GM18861 (cell line): ENCODE measurements at regions not wholly inside any gene's neighbourhood (a gene's known extent, or its start where the extent isn't known, plus 50 kb on each side); places are given as distances from the start of the nearest gene placed in this dataset.
"Not testable (repeated sequence)": the region's sequence is repeated elsewhere in the genome, so short reads cannot be mapped to it uniquely, and the experiment has no call there.

Experiments
- ATAC-seq: cut with Tn5 transposase; IDR thresholded peaks from one replicate; pipeline ENCODE4 v1.9.1; 2021; ENCODE audit not compliant: unreplicated experiment

DNA sequence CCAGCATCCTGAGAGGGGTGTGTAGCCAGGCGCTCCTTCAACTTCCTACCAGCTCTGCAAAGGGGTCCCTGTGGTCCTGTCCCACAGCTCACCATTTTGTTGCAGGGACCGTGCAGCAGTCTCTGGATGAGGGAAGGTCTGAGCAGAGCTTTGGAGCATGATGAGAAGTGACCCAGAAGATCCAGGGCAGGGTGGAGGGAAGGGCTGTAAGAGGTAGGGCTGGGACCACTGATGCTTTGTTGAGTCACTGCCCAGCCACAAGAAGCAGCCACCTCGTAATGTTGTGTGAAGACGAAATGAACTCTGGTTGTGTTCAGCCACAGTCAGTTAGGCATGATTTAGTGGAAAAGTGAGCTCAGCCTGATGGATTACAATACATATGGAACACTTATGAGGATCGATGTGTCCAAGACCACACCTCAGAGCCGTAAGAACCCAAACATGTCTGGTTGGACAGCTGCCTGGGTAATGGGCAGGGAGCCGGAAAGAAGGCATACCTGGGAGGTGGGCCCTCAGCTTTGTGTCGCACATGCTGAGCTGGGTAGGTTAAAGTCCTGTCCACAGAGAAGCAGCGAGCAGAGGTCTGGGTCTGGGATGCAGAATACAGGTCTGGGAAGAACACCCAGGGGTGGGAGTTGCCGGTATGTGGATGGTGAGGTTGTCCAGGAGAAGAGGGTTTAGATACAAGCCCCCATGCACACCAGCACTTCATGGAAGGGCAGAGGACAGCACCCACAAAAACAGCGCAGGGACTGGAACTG lies 250.1 kb downstream of the GADD45G start:
- ATAC-seq: no peak

DNA sequence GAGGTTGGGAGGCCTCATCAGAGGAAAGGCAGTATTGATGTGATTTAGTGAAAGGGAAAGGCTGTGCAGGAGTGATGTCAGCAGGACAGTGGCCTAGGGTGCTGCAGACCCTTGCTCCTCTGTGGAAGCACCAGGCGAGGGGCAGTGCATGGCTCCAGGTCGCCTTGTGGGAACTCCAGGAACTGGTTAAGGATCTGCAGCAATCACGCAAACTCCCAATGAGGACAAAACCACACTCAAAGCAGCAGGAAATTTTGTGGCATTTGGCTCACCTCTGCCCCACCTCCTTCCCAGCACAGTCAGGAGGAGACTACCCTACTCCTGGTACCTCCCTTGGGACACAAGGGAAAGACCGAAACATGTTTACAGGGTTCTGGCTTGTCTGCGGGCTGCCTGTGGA lies 251.5 kb downstream of the GADD45G start:
- ATAC-seq: not testable (repeated sequence)

- ATAC-seq: not testable (repeated sequence)
Observed at GRCh38 chr9:89856950-89857349, 252.1 kb downstream of the GADD45G start.

DNA sequence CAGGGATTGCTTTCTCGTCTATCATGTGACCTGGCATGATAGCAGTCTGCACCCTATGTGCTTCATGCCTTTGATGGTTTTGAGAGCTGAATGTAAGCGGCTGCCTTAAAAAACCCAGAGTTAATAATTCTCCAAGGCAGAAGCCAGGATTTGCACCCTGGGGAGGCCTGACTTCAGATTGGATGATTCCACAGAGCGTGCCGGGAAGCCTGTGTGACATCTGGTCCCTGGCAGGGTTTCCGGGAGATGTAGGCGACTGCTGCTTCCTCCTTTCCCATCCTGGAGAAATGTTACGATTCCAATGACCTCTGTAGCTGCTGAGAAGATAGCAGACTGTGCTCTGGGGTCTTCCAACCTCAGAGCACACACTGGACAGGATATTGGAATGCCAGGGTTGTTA lies 255.0 kb downstream of the GADD45G start:
- not testable (repeated sequence) for ATAC-seq

GRCh38 chr9:89861371-89861770 lies 256.6 kb downstream of the GADD45G start:
- not testable (repeated sequence) for ATAC-seq

- ATAC-seq: no peak
Observed at GRCh38 chr9:89862316-89862715, 257.5 kb downstream of the GADD45G start.

GRCh38 chr9:89863141-89863540 lies 258.3 kb downstream of the GADD45G start:
- no peak for ATAC-seq

- no peak for ATAC-seq
Observed at GRCh38 chr9:89863837-89864236, 259.0 kb downstream of the GADD45G start.

GRCh38 chr9:89864257-89864656 lies 259.4 kb downstream of the GADD45G start:
- ATAC-seq: no peak

DNA sequence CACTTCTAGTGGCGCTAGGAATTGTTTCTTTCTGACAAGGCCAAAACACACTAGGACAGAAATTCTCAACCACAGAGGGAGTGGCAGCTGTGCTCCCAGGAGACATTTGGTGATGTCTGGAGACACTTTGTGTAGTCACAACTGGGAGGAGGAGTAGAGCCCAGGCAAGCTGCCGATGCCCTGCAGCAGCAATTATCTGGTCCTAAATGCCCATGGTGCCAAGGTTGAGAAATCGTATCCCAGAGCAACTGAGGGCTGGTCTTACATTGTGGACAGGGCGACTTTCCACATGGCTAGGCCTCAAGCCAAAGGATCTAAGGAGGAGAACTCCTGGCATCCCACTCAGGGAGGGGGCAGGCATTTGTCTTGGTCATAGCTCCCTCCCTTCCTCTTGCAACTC lies 259.9 kb downstream of the GADD45G start:
- no peak for ATAC-seq

DNA sequence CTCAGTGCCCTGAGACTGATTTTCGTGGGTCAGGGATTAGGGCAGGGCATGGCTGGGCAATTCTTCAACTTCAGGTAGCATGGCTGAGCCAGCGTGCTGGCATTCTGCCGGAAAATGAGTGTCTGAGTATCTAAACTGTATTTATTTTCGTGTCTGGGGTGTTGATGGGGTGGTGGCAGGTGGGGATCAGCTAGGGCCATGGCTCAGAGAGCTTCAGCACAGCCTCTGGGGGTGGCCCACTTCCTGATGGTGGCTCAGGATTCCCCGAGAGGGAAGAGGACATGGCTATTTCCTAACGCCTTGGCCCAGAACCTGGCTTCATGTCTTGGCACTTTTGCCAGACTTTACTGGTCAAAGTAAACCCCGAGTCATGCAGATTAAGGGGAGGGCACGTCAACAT lies 260.5 kb downstream of the GADD45G start:
- no peak for ATAC-seq

DNA sequence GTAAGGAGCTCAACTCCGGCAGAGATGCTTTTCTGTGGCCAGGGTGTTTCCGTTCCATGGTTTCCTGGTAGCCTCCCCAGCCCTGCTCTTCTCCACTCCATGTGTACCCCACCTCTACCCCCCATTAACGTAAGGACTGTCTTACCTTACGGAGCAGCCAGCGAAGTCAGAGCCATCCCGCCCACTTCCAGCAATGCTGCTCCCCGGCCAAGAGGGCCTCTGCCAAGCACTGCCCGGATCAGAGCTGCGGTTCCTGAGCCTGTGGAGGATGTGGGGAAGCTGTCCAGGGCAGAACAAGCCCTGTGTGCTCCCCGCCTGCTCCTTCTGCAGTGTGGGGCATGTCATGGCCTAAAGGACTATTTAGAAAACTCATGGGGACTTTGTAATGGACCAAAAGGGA lies 261.2 kb downstream of the GADD45G start:
- ATAC-seq: no peak

- ATAC-seq: no peak
Observed at GRCh38 chr9:89866701-89867100, 261.9 kb downstream of the GADD45G start.

- no peak for ATAC-seq
Observed at GRCh38 chr9:89868100-89868499, 263.3 kb downstream of the GADD45G start.

DNA sequence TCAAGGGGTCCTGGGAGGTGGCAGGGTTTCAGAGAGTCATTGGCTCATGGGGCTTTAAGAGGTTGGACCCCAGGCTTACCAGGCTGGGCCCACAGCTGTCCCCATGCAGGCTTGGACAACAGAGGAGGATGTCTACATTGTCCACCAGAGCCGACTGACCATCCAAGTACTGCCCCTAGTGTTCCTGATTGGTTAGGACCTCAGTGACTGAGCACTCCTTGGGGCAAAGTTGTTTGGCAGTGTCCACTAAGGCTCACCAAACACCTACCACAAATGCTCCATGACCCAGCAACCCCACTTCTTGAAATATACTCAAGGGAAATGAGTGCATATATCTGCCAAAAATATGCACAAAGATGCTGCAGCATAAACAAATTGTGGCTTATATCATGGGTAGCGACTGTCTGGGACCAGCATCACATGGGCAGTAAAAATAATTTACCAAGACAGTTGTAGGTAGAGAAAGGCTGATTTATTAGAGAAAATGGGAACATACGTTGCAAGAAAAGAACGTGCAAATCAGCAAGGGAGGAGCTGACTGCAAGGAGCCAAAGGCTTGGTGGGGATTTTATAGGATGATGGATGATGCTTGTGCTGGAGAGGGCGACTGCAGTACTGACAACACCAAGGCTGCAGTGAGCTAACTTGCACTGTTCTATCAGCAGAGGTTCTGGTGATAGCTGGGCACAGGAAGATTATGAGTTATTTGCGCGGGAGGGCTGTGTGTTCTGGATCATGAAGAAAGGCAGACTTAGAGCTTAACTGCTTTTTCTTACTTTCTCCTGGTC lies 265.2 kb downstream of the GADD45G start:
- no peak for ATAC-seq

DNA sequence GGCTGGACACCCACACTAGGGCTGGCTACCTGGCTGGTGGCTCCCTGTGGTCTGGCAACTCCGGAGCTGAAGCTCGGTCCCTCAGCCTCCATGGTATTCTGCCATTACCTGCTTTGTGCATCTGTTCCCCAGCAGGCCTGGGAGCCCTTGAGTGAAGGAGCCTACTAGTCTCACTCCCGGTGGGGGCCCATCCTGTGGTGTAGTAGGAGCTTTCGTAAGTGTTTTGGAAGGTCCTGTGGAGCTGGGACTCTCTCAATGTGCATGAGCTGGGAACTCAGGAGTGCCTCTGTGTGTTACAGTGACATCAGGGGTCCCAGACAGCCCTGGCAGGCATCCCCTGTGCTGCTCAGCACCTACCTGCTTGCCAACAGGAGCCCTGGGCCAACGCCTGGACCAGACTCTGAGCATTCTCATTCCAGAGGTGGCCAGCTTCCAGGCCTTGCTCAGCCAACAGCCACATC lies 267.1 kb downstream of the GADD45G start:
- no peak for ATAC-seq

DNA sequence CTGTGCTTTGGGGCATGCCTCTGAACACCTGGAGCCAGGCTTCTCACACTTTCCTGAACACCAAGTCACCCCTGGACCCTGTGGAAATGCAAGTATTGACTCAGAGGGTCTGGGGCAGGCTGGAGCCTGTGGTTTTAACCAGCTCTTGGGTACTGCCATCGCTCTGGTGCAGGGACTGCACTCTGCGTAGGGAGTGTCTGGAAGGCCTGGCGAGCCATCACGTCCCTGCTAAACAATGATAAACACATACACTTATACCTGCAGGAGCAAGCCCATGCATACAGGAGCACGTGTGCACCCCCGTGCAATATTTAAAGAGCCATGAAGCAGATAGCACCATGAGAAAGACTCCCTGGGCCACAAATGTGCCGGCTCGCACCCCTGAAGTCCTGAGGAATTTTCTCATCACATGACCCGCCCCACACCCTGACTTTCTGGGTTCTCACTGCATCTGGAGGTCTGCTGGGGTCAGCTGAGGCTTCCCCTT lies 267.7 kb downstream of the GADD45G start:
- no peak for ATAC-seq

GRCh38 chr9:89872913-89873707 lies 268.3 kb downstream of the GADD45G start:
- no peak for ATAC-seq

GRCh38 chr9:89873801-89874200 lies 269.0 kb downstream of the GADD45G start:
- ATAC-seq: no peak

- ATAC-seq: no peak
Observed at GRCh38 chr9:89874351-89875321, 269.8 kb downstream of the GADD45G start.
